ENCODE measurements at regions not wholly inside any gene's neighbourhood (a gene's known extent, or its start where the extent isn't known, plus 50 kb on each side); places are given as distances from the start of the nearest gene placed in this dataset.
"Not testable (repeated sequence)": the region's sequence is repeated elsewhere in the genome, so short reads cannot be mapped to it uniquely, and the experiment has no call there.

- no peak for DNase-seq
Measured at GRCh38 chr3:88408935-88409334, 259.2 kb downstream of the C3orf38 start.

DNA sequence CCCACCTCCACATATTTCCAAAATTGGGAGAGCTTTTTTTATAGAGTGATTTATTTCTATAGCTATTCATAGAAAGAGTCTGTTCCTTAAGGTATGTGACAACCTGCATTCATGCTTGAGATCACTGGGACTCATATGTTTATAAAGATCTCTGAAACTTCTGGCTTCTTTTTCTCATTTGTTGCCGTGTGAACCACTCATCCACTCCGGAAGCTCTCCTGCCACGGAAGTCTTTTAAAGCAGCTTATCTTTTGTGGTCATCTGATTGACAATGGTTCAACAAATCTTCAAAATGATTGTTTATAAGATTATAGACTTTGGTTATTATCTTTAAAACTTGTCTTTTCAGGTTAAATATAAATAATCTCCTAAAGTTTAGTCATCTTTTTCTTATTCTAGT is 260.5 kb downstream of the C3orf38 start:
- DNase-seq, result no peak

DNA sequence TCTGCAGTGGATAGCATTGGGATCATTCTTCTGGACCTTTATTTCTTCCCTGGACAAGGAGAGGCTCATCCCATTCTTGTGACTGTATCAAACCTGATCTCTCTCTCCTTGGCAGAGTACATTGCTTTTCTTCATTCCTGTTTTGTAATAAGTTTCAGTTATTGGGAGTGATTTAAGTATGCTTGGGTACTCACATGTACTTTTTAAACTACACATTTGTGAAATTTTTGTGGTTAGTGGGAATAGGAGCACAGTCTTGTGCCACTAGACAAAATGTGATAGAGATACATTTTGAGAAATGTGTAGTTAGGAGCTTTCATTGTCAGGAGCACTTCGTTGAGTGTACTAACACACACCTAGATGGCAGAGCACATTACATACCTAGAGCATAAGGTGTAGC is 262.6 kb downstream of the C3orf38 start:
- no peak for DNase-seq

DNA sequence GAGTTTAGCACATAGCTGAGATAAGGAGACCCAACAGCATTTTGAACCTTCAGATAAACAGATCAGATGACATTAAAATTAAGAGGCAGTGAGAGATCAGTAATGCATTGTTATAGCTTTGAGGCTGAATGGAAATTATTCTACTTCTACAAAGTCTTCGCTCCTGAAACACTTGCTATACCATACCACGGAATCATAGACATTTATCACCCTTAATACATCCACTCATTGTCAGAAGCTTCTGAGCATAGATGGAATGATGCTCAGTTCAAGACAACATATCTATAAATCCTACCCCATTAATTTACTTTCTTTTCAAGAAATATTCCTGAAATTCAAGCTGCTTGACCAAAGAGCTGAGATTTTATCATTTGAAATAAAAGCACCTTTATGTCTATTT is 266.7 kb downstream of the C3orf38 start:
- DNase-seq, result no peak

DNA sequence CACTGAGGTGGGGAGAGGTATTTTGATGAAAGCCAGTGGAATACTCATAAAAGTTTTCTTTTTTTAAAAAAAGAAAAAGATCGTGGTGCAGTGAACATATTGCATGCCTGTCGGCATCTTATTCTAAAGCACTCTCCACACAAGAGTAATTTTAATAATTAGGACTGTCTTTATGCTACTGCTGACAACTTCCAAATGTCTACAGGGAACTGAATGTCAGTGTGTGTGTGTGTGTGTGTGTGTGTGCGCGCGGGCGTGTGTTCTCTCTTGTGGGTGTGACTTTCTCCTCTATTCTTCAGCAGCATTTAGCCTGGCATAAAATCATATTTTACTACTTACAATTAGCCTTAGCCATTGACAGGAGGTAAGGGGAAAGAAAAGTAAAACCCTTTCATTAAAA is 268.5 kb downstream of the C3orf38 start:
- DNase-seq, result no peak

GRCh38 chr3:88433568-88433967 is 283.8 kb downstream of the C3orf38 start:
- DNase-seq, result no peak

DNA sequence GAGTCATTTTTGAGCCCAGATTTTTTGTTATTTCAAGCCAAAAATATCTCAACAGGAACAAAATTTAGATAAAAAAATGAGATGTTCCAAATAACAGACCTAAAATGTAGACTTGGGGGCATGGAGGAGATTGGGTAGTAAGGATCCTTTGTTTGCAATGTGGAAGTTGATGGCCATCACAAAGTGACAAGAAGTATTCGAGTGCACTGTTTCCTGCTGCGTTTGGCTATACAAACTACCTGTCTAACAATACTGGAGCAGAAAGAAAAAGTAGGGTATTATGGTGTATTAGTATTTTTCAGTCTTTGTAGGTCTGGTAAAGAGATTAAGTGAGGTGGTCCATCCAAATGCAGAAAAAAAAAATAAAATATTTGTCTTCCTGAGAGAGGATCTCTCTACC is 284.2 kb downstream of the C3orf38 start:
- DNase-seq, result no peak

DNA sequence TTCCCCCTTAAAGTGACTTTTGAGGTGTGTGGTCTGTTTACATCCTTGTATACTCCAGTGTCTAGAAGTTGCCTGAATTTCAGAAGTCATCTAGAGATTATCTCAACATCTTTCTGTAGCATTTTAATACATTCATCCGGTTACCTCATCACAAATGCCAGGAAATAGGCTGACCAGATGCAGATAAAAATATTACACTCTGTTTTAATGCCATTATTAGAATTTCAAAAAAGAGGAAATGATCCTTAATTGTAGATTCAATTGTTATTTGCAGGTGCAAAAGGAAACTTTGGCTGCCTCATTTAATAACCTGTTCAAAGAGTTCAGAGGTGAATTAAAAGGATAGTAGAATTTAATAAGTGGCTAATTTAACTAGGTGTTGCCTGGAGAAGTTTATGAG is 290.9 kb downstream of the C3orf38 start:
- no peak for DNase-seq

- DNase-seq, result no peak
Measured at GRCh38 chr3:88443066-88443465, 293.3 kb downstream of the C3orf38 start.

DNA sequence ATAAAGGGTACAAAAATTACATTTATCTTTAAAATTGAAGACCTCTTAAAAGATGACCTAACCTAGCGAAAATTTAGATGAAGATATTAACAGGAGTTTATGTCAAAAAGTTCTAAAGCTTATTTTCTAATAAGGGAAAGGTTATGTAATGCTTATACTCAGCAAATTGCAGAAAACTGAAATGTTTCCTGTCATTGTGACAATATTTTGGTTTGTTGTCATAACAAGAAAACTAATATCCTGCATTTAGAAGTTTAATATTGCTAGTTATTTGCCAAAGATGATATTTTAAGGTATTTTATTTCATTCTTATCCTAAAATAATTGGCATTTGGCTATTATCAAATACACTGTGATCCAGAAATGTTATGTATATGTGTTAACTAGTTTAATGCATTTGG is 294.5 kb downstream of the C3orf38 start:
- DNase-seq, result no peak

DNA sequence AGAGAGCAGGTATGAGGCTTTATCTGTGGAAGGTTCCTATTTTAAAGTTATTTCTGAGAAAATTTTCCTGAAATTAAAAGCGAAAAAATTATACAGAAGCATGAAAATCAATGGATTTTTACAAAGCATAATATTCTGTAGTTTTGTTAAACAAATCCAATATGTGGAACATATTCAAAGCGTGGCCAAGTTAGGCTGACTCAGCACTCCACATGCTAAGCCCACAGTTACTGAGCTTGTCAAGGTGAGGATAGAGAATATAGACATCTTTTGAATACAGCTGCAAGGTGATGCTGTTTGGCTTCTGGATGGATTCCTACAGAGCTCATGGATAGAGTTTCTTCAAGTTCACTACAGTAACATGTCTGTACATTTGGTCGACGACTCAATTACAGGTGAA is 302.5 kb downstream of the C3orf38 start:
- DNase-seq, result no peak

DNA sequence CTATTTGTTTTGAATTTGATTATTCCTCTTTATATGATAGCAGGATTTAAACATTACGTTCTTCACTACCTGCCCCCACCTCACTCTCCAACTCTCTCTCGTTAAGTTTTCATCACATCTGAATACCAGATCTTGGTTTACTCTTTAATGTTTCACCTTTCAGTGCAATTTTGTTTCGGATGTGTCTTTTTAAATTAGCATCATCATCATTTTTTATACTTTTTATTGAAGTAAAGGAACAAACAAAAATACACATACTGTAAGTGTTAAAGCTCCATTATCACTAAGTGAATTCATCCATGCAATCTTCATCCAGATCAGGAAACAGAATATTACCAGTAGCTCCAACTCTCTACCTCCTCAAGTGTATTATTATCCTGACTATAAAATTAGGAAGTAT is 310.6 kb downstream of the C3orf38 start:
- no peak for DNase-seq

DNA sequence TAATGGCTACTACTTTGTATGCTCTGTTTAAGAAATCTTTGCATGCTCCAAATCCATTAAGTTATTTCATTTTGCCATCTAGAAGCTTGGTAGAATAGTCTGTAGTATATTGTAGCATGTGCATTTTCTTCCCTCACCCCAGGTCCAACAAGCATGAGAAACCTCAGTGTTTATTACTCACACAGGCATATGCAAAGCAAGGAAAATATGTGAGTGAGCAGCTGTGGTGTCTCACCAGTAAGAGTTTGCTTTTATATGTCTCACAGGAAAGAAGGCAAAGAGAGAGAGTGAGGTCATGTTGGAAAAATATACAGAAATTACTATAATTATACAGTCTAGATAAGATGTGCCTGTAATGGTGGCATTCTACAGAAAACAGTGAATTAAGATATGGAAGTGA is 312.5 kb downstream of the C3orf38 start:
- DNase-seq, result no peak

DNA sequence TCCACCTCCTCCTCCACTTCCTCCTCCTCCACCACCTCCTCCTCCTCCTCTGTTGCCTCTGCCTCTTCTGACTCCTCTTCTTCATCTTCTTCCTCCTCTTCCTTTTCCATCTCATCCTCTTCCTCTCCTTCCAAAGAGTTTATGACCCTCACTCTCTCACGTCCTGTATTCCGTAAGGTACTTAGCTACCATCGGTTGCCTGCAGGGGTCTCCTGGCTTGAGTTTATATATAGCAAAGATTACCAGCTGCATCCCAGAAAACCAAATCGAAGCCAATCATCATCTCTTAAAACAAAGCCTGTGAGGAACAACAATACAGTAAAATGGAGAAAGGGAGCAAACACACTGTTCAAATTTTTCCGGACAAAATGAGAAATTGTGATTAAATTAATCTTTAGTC is 317.4 kb downstream of the C3orf38 start:
- no peak for DNase-seq

DNA sequence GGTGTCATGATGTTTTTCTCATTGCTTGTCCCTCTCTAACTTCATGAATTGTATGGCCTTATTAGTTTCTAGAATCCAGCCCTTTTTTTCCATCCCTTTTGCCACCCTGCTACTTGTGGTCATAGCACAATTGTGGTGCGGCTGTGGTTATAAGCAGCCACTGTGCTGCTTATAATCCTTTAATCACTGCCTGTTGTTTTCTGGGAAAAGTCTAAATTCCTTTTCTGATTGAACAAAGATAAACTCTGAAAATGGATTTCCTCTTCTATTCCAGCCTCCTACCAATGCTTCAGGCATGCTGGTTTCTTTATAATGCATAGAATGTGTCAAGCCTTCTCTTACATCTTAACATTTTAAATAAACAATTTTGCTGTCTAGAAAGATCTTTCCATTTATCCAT is 319.5 kb downstream of the C3orf38 start:
- no peak for DNase-seq

DNA sequence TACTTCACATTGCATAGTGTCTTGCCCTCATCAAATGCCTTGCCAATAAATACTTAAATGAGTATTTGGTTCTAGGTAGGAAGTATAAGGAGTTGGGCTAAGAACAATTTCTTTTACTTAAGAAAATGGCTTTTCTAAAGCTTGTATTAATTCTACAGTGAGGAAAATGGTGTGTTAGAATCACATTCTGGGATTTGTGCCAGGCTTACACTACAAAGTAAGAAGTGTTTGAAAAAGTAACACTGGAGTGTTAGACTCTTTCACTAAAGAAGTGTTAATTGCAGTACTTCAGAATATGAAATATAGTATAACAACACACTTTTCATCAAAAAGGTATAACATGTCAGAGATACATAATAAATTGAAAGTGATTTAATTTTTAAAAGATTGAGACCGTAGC is 328.7 kb downstream of the C3orf38 start:
- no peak for DNase-seq

DNA sequence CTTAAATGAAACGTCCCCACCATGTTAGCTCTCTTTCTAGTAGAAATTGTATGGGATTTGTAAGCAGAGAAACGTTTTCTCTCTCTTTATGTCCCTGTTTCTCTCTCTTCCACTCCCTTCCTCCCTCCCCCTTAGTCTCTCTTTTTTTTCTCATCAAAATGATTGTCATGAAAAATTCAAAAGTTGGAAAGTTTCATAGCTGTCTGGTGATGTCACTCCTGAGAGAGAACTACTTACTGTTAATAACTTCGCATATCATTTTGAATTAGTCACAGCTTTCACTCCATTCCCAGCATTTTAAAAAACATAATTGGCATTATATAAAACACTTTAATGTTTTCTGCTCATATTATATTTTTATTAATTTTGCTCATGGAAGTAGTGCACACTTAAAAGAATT is 331.1 kb downstream of the C3orf38 start:
- no peak for DNase-seq

DNA sequence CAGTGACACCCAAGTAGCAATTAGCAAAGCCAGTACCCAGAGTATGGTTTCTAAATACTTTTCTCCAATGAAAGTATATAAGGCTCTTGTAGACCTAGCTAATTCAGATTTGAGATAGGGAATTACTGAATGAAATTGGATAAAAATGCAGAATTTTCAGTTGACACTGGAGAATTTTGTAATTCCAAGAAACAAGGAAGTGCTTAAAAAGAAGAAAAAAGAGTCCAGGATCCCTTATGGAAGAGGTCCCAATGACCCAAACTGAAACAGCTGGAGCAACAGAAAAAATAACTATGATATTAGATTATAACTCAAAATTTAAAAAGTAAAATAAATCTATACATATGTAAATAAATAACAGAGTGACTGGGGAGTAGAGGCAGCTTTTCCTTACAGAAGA is 335.2 kb downstream of the C3orf38 start:
- DNase-seq, result no peak

GRCh38 chr3:88508818-88509217 is 359.1 kb downstream of the C3orf38 start:
- not testable (repeated sequence) for DNase-seq

DNA sequence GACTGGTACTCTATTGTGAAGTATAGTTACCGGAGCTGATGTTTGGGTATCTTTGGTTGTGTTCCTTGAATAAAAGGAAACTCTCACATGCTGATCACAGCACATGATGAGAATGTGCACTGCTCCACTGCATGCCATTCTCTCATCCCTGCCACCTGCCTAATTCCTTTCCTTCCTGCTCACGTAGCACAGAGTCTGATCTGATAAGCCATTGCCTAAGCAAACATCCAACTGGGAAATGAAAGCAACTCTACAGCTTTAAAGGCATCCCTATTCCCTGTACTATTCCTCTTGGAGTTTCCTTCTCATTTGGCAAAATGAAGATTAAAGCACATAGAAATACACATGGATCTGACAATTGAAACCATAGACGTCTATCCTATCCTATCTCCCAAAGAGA is 359.8 kb downstream of the C3orf38 start:
- no peak for DNase-seq

- DNase-seq, result no peak
Measured at GRCh38 chr3:88528494-88528893, 378.7 kb downstream of the C3orf38 start.

DNA sequence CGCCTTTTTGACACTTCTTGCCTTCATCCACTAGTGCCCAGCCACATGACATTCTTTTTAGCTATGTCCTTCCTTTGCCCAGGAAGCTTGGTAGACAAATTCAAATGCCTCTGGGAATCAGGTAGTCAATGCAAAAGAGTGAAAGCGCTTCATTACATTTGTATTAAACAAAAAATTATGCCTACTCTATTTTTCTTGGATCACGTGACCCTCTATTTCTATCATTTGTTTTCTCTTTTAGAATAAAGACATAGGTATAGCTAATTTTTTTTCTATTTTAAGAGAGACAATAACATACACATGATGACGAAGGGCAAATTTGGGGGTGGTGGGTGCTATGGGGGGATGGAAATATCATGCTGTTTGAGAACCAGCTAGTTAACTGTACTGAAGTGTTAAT is 384.8 kb downstream of the C3orf38 start:
- no peak for DNase-seq

- no peak for DNase-seq
Measured at GRCh38 chr3:88535563-88535962, 385.8 kb downstream of the C3orf38 start.

DNA sequence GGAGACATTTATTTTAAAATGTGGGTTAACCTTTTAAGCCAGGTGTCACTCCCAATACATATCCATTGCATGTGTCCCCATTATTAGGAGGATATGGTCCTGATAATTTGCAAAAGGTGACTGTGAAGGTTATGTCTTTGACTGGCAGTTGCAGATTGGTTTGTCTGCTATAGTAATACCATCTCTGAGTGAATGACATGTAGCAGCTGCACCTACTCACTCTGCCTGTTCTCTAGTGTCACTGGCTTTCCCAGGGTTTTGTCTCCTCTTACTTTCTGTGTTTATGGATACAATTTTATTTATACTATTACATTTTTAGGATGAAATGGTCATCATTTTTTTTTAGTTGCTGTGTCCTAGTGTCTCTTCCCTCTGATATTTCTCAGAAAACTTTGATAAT is 393.2 kb downstream of the C3orf38 start:
- DNase-seq, result no peak

DNA sequence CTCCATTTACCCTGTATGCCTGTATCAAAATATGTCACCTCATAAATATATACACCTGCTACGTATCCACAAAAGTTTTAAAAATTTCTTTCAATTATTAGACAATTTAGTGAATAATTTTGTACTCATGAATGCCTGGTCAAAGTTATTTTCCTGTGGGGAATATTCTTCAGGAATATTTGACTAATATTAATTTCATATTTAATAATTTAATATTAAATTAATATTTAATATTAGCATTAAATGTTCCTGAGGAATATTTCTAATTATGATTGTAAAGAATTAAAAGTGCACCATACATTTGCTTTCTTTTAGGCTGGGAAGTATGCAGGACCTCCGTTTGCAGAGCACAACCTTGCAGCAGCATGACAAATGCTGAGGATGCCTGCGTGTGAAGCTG is 422.7 kb downstream of the C3orf38 start:
- no peak for DNase-seq
